H1 (cell line): ENCODE measurements at regions not wholly inside any gene's neighbourhood (a gene's known extent, or its start where the extent isn't known, plus 50 kb on each side); places are given as distances from the start of the nearest gene placed in this dataset.

Experiments
- CTCF ChIA-PET: fragments of 300-600 bp; sonication (Branson Sonifier 250); formaldehyde crosslinking; loops from one replicate; lab custom pipeline; 2021; ENCODE audit not compliant: partially characterized antibody; lab: Charles Lee
- POLR2A ChIA-PET: fragments of 300-600 bp; sonication (Branson Sonifier 250); formaldehyde crosslinking; loops from one replicate; lab custom pipeline; 2021; ENCODE audit warnings: inconsistent platforms; ENCODE audit not compliant: partially characterized antibody; lab: Charles Lee
- DNase-seq, 2 experiments: peaks; one replicate each; pipeline versions ENCODE4 v3.0.0 to v3.0.0-alpha.2; 2010 to 2022; ENCODE audit warnings: low spot score in 2 of 2, low read depth in 1 of 2, mixed read lengths in 1 of 2
- FAIRE-seq: peaks from 2 replicates; lab custom pipeline; 2011; peaks lifted over from hg19 to GRCh38; lab: Jason Lieb, UNC
- H2AFZ ChIP-seq: 2 replicates; pipeline ENCODE4 v1.8.1; 2012; ENCODE audit warnings: low read length, inconsistent platforms
- H2AK5ac ChIP-seq: 2 replicates; pipeline ENCODE4 v1.6.1; 2013; ENCODE audit warnings: low read depth, low read length
- H2BK120ac ChIP-seq: replicated peaks from 2 replicates; pipeline ENCODE3; 2013; ENCODE audit warnings: low read depth, low read length, inconsistent platforms
- H2BK12ac ChIP-seq: 2 replicates; pipeline ENCODE4 v1.6.1; 2013; ENCODE audit warnings: low read depth, low read length
- H2BK15ac ChIP-seq: 2 replicates; pipeline ENCODE4 v1.6.1; 2013; ENCODE audit warnings: low read length
- H2BK20ac ChIP-seq: 2 replicates; pipeline ENCODE4 v1.6.1; 2013; ENCODE audit warnings: low read length
- H2BK5ac ChIP-seq: 2 replicates; pipeline ENCODE4 v1.6.1; 2013; ENCODE audit warnings: low read depth, low read length
- H3K14ac ChIP-seq: 2 replicates; pipeline ENCODE4 v1.6.1; 2013; ENCODE audit warnings: inconsistent platforms; ENCODE audit not compliant: insufficient read length
- H3K18ac ChIP-seq: 2 replicates; pipeline ENCODE4 v1.6.1; 2013; ENCODE audit warnings: low read length; ENCODE audit errors: extremely low read depth
- H3K23ac ChIP-seq: 2 replicates; pipeline ENCODE4 v1.6.1; 2013; ENCODE audit warnings: inconsistent platforms; ENCODE audit not compliant: insufficient read length
- H3K23me2 ChIP-seq: 2 replicates; pipeline ENCODE4 v1.6.1; 2013; ENCODE audit warnings: low read depth, low read length
- H3K27ac ChIP-seq: 2 replicates; pipeline ENCODE4 v1.6.1; 2011; ENCODE audit warnings: low read depth, low read length, inconsistent platforms
- H3K27me3 ChIP-seq, 4 experiments: replicated peaks in 1 of 4; 1 replicate in 1 of 4; 2 replicates in 3 of 4; pipeline versions ENCODE4 v1.6.1 to v1.8.1; 2011 to 2013; ENCODE audit warnings: low read length in 3 of 4, mild to moderate bottlenecking in 3 of 4, inconsistent platforms in 2 of 4, mixed read lengths in 2 of 4, moderate library complexity in 1 of 4; ENCODE audit not compliant: control insufficient read depth in 3 of 4, insufficient read depth in 3 of 4; ENCODE audit errors: extremely low read depth in 1 of 4
- H3K36me3 ChIP-seq, 4 experiments: 2 replicates each; pipeline versions ENCODE4 v1.6.1 to v1.8.1; 2011 to 2013; ENCODE audit warnings: mild to moderate bottlenecking in 4 of 4, low read length in 3 of 4, moderate library complexity in 2 of 4, control low read depth in 1 of 4, inconsistent platforms in 1 of 4; ENCODE audit not compliant: insufficient read depth in 4 of 4, control insufficient read depth in 2 of 4
- H3K4ac ChIP-seq: replicated peaks from 2 replicates; pipeline ENCODE3; 2013; ENCODE audit warnings: low read length, low read depth, mixed read lengths, inconsistent platforms; ENCODE audit not compliant: insufficient read length
- H3K4me1 ChIP-seq, 4 experiments: replicated peaks in 1 of 4; 1 replicate in 1 of 4; 2 replicates in 3 of 4; pipeline versions ENCODE4 v1.6.1 to v1.8.1; 2011 to 2013; ENCODE audit warnings: low read length in 3 of 4, inconsistent platforms in 2 of 4, mixed read lengths in 1 of 4; ENCODE audit not compliant: insufficient read depth in 4 of 4, control insufficient read depth in 3 of 4
- H3K4me2 ChIP-seq, 2 experiments: 2 replicates each; pipeline versions ENCODE4 v1.6.1 to v1.8.1; 2011 to 2013; ENCODE audit warnings: low read depth in 2 of 2, low read length in 2 of 2, control low read depth in 1 of 2, inconsistent platforms in 1 of 2, mild to moderate bottlenecking in 1 of 2; ENCODE audit not compliant: insufficient read depth in 1 of 2
- H3K4me3 ChIP-seq, 4 experiments: fragments of 200-600, 300-600 bp in 1 of 4; sonication (generic), shearing (Covaris generic), sonication (Bioruptor Twin) in 1 of 4; 2 replicates each; pipeline versions ENCODE4 v1.5.1 to v1.8.1; 2011 to 2016; ENCODE audit warnings: low read length in 4 of 4, low read depth in 3 of 4, control low read depth in 2 of 4, inconsistent platforms in 2 of 4, mild to moderate bottlenecking in 2 of 4, mixed read lengths in 1 of 4, moderate library complexity in 1 of 4; ENCODE audit not compliant: insufficient read depth in 2 of 4; ENCODE audit errors: extremely low read depth in 1 of 4
- H3K56ac ChIP-seq: replicated peaks from 2 replicates; pipeline ENCODE3; 2013; ENCODE audit warnings: low read depth, mild to moderate bottlenecking, mixed read lengths, low read length, inconsistent platforms; ENCODE audit not compliant: insufficient read length
- H3K79me1 ChIP-seq: 2 replicates; pipeline ENCODE4 v1.6.1; 2013; ENCODE audit warnings: low read depth, low read length, control low read depth
- H3K79me2 ChIP-seq, 2 experiments: 2 replicates each; pipeline versions ENCODE4 v1.6.1 to v1.8.1; 2012 to 2013; ENCODE audit warnings: low read length in 2 of 2, mild to moderate bottlenecking in 2 of 2, inconsistent platforms in 1 of 2; ENCODE audit not compliant: insufficient read depth in 2 of 2, control insufficient read depth in 1 of 2
- H3K9ac ChIP-seq, 4 experiments: replicated peaks in 1 of 4; 1 replicate in 1 of 4; 2 replicates in 3 of 4; pipeline versions ENCODE4 v1.6.1 to v1.8.1; 2011 to 2013; ENCODE audit warnings: low read depth in 3 of 4, low read length in 3 of 4, control low read depth in 2 of 4, mild to moderate bottlenecking in 2 of 4, moderate library complexity in 2 of 4, inconsistent platforms in 1 of 4; ENCODE audit errors: extremely low read depth in 1 of 4
- H3K9me3 ChIP-seq, 2 experiments: 2 replicates each; pipeline versions ENCODE4 v1.6.1 to v1.8.1; 2012 to 2013; ENCODE audit warnings: mild to moderate bottlenecking in 2 of 2, moderate library complexity in 2 of 2, control low read depth in 1 of 2, inconsistent platforms in 1 of 2, low read depth in 1 of 2, low read length in 1 of 2, mixed read lengths in 1 of 2; ENCODE audit not compliant: insufficient read depth in 2 of 2
- H4K20me1 ChIP-seq, 2 experiments: replicated peaks in 1 of 2; 2 replicates each; pipeline versions ENCODE3 to v1.8.1; 2011 to 2013; ENCODE audit warnings: inconsistent platforms in 2 of 2, low read length in 2 of 2, mild to moderate bottlenecking in 1 of 2; ENCODE audit not compliant: insufficient read depth in 2 of 2, control insufficient read depth in 1 of 2
- H4K5ac ChIP-seq: 2 replicates; pipeline ENCODE4 v1.6.1; 2013; ENCODE audit warnings: low read length, low read depth, mixed read lengths, inconsistent platforms; ENCODE audit not compliant: insufficient read length
- H4K8ac ChIP-seq: 2 replicates; pipeline ENCODE4 v1.8.0; 2013; ENCODE audit warnings: mild to moderate bottlenecking, moderate library complexity, low read length, inconsistent platforms; ENCODE audit not compliant: insufficient read depth; ENCODE audit errors: extremely low read depth
- H4K91ac ChIP-seq: replicated peaks from 2 replicates; pipeline ENCODE3; 2013; ENCODE audit warnings: low read length, mixed read lengths, inconsistent platforms; ENCODE audit not compliant: insufficient read length
- BRCA1 ChIP-seq: IDR thresholded peaks from 2 replicates; pipeline ENCODE4 v1.6.1; 2012; ENCODE audit warnings: low read depth, low read length, improper control_type of control experiment
- KDM4A ChIP-seq: IDR thresholded peaks from one replicate; pipeline ENCODE4 v1.7.1; 2012; ENCODE audit warnings: low read depth, mild to moderate bottlenecking, moderate library complexity, low read length, inconsistent platforms; ENCODE audit not compliant: severe bottlenecking
- RBBP5 ChIP-seq: IDR thresholded peaks from 2 replicates; pipeline ENCODE4 v1.7.1; 2012; ENCODE audit warnings: low read depth, mild to moderate bottlenecking, inconsistent platforms, low read length, moderate library complexity, borderline replicate concordance
- RXRA ChIP-seq: IDR thresholded peaks from 2 replicates; pipeline ENCODE4 v1.6.1; 2011; ENCODE audit warnings: low read depth, mild to moderate bottlenecking, low read length, moderate library complexity; ENCODE audit not compliant: insufficient read depth
- SIN3A ChIP-seq, 2 experiments: IDR thresholded peaks in 1 of 2; conservative IDR thresholded peaks in 1 of 2; 2 replicates each; pipeline ENCODE4 v1.6.1; 2011 to 2012; ENCODE audit warnings: low read length in 2 of 2, improper control_type of control experiment in 1 of 2, low read depth in 1 of 2, mild to moderate bottlenecking in 1 of 2
- SIX5 ChIP-seq: IDR thresholded peaks from 2 replicates; pipeline ENCODE4 v1.6.1; 2011; ENCODE audit warnings: mild to moderate bottlenecking, low read depth, low read length
- SUZ12 ChIP-seq: fragments of 200-600 bp; sonication (generic); IDR thresholded peaks from 2 replicates; pipeline ENCODE4 v1.6.1; 2012; ENCODE audit warnings: mild to moderate bottlenecking, inconsistent platforms, low read length, moderate library complexity, mixed read lengths
- TAF7 ChIP-seq: optimal IDR thresholded peaks from 2 replicates; pipeline ENCODE3; 2011; ENCODE audit warnings: low read depth, mild to moderate bottlenecking, inconsistent platforms, low read length, moderate library complexity, borderline replicate concordance
- TCF12 ChIP-seq: IDR thresholded peaks from 2 replicates; pipeline ENCODE4 v1.6.1; 2011; ENCODE audit warnings: low read depth, mild to moderate bottlenecking, low read length
- YY1 ChIP-seq: IDR thresholded peaks from 2 replicates; pipeline ENCODE4 v1.6.1; 2011; ENCODE audit warnings: low read depth, mild to moderate bottlenecking, low read length
- WGBS, 2 experiments: shearing (Covaris generic) in 1 of 2; methylation state at CpG; one replicate each; pipeline versions ENCODE4 v1.1.6 to v1.1.7; 2013 to 2015; ENCODE audit warnings: low lambda C conversion rate in 2 of 2, mixed read lengths in 2 of 2, inconsistent platforms in 1 of 2, low coverage in 1 of 2, missing lambda C conversion rate in 1 of 2; ENCODE audit not compliant: insufficient replicate concordance in 2 of 2, insufficient coverage in 1 of 2, insufficient read length in 1 of 2; ENCODE audit errors: extremely low coverage in 1 of 2, missing lambda C conversion rate in 1 of 2; 5-methylcytosine and 5-hydroxymethylcytosine counted together

DNA sequence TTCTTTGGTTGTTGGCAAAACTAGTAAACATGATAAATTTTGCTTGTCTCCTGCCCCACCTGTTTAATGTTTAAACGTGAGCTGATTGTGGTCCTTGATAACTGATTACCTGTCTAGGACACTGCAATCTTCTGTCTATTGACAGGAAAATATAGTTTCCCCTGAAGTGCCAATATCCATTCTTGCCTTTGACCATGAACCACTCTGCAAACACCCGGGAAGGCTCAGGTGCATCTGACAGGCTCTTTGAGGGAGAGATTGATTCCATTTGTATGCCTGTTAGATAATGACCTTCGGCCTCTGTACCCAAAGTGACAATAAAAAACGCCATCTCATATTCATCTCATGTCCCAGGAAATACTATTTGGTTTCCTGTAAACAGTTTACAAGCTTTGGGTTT is 453.0 kb downstream of the CENPC start:
- CTCF ChIA-PET, result no interaction called here
- no peak overlapping the region for H3K4me3 ChIP-seq
- no peak overlapping the region for H2BK5ac ChIP-seq
- no peak overlapping the region for H2BK12ac ChIP-seq
- DNase-seq (no peak), FAIRE-seq (no peak)
- H4K5ac ChIP-seq, result no peak overlapping the region
- H3K27ac ChIP-seq, result no peak overlapping the region
- H4K91ac ChIP-seq, result no peak overlapping the region
- H3K18ac ChIP-seq, result no peak overlapping the region
- TF ChIP-seq KDM4A, result no peak
- TF ChIP-seq SIX5, result no peak
- TF ChIP-seq RBBP5, result no peak
- no peak for TF ChIP-seq YY1
- no peak for TF ChIP-seq BRCA1
- no peak for TF ChIP-seq TCF12
- TF ChIP-seq RXRA, result no peak
- TF ChIP-seq TAF7, result no peak
- no peak for TF ChIP-seq SUZ12
- no peak for TF ChIP-seq SIN3A (conservative IDR thresholded peaks at IDR 0.05 in 1 of 2, IDR thresholded peaks at IDR 0.05 in 1 of 2; ENCODE audit: low read depth in 1 of 2, low read length in 2 of 2)
- POLR2A ChIA-PET, result no interaction called here
- no peak overlapping the region for H3K4me2 ChIP-seq
- H3K9ac ChIP-seq, result no peak overlapping the region
- WGBS, 2 experiments, result 93% methylated on average over 4 of the region's 4 CpGs; no CpG with 5 or more reads in 1 of the 2 experiments
- H2BK120ac ChIP-seq, result no peak overlapping the region
- no peaks in the 10 kb centered on the region for H3K4me1 ChIP-seq
- H4K20me1 ChIP-seq, result no peaks in the 10 kb centered on the region
- H2BK15ac ChIP-seq, result no peak overlapping the region
- H2AK5ac ChIP-seq, result no peak overlapping the region
- H3K79me1 ChIP-seq, result no peaks in the 10 kb centered on the region
- no peaks in the 10 kb centered on the region for H3K79me2 ChIP-seq
- no peak overlapping the region for H3K14ac ChIP-seq
- no peak overlapping the region for H3K56ac ChIP-seq
- no peak overlapping the region for H2AFZ ChIP-seq
- H4K8ac ChIP-seq, result no peak overlapping the region
- H3K23me2 ChIP-seq, result no peaks in the 10 kb centered on the region
- no peaks in the 10 kb centered on the region for H3K36me3 ChIP-seq
- no peaks in the 10 kb centered on the region for H3K9me3 ChIP-seq
- H2BK20ac ChIP-seq, result no peak overlapping the region
- no peak overlapping the region for H3K4ac ChIP-seq
- H3K27me3 ChIP-seq, result no peaks in the 10 kb centered on the region
- H3K23ac ChIP-seq, result no peak overlapping the region
